Mucosa of gallbladder (tissue), 1 donor: ENCODE measurements at regions not wholly inside any gene's neighbourhood (a gene's known extent, or its start where the extent isn't known, plus 50 kb on each side); places are given as distances from the start of the nearest gene placed in this dataset.

ENCODE experiments used
- DNase-seq: peaks from one replicate; pipeline ENCODE4 v3.0.0-alpha.2; 2020; ENCODE audit warnings: low spot score
- donor health status: DM: no; HTN: no; CAD: no.

- DNase-seq, result peak; percentile 70
Measured at GRCh38 chr18:22113144-22113844, 56.1 kb upstream of the GATA6 start.

DNA sequence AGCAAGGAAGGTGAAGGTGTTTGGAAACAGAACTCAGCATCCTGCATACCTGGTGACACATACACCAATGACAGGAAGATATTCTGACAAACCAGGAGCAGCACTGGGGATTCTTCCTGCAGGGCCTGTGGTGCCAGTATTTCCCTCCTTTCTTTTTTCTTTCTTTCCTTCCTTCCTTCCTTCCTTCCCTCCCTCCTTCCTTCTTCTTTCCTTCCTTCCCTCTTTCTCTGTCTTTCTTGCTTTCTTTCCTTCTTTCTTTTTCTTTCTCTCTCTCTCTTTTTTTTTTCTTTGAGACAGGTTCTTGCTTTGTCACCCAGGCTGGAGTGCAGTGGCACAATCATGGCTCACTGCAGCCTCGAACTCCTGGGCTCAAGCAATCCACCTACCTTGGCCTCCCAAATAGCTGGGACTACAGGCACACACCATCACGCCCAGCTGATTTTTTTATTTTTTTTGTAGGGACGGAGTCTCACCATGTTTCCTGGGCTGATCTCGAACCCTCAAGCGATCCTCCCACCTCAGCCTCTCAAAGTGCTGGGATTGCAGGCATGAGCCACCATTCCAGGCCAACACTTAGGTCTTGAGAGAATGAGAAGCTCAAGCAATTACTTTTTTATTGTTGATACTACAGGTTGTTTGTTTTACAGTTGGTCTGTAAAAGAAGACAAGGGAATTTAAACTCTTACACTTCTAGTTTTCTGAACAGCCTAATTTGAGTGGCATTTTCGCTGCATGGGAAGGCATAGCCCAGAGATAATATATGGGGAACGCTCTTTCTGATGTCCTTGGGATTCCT is 54.7 kb upstream of the GATA6 start:
- DNase-seq, result no peak

DNA sequence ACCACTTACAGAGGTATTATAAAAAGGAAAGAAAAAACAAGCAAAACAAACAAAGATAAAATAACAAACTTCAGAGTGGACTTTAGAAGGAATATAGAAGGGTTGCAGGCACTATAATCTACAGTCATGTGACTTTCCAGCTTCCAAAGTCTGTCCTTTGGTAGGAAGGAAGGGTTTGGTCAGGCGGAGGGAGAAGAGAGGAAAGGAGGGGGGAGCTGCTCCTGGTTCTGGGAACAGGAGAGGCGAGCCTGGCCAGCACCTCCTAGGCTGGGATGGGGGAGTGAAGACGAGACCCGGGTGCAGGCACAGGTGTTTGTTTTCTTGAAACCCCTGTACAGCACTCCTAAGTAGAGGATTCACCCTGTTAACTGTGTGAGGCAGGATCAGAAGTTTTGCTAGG is 53.8 kb upstream of the GATA6 start:
- peak; percentile 14 for DNase-seq
